Left ventricle myocardium inferior (tissue), 1 donor: ENCODE measurements at regions not wholly inside any gene's neighbourhood (a gene's known extent, or its start where the extent isn't known, plus 50 kb on each side); places are given as distances from the start of the nearest gene placed in this dataset.

Experiments
- DNase-seq: peaks from one replicate; pipeline ENCODE4 v3.0.0-alpha.2; 2020
- H3K27ac ChIP-seq: fragments of 200-600 bp; replicated peaks from 2 replicates; pipeline ENCODE4 v1.8.0; 2021
- H3K27me3 ChIP-seq: fragments of 200-600 bp; 2 replicates; pipeline ENCODE4 v1.8.0; 2021; ENCODE audit warnings: low read depth
- H3K36me3 ChIP-seq: fragments of 200-600 bp; 2 replicates; pipeline ENCODE4 v1.8.0; 2021
- H3K4me1 ChIP-seq: fragments of 200-600 bp; 2 replicates; pipeline ENCODE4 v1.8.0; 2021
- H3K4me3 ChIP-seq: fragments of 200-600 bp; 2 replicates; pipeline ENCODE4 v1.8.0; 2021; ENCODE audit warnings: mild to moderate bottlenecking, moderate library complexity
- H3K9me3 ChIP-seq: fragments of 200-600 bp; replicated peaks from 2 replicates; pipeline ENCODE4 v1.8.0; 2021
- CTCF ChIP-seq: fragments of 200-600 bp; IDR thresholded peaks from 2 replicates; pipeline ENCODE4 v1.8.0; 2021; ENCODE audit warnings: antibody characterized with exemption, mild to moderate bottlenecking, borderline replicate concordance
- intact Hi-C: fragments of 100-400 bp; cut with micrococcal nuclease; formaldehyde crosslinking; loops from one replicate; pipeline ENCODE4 v1.11.0; 2022
- donor health status: DM: no; HTN: yes; CAD: no; lungs with severe emphysema.

GRCh38 chr6:74928203-74928602, 277.6 kb downstream of the COL12A1 start:
- Histone ChIP-seq H3K4me3 (no peak overlapping the region), H3K27ac (no peak overlapping the region), H3K27me3 (no peaks in the 10 kb centered on the region), H3K9me3 (no peaks in the 10 kb centered on the region), H3K4me1 (no peaks in the 10 kb centered on the region), H3K36me3 (no peaks in the 10 kb centered on the region)
- no peak for TF ChIP-seq CTCF
- no peak for DNase-seq
- intact Hi-C loops = no loop called here

DNA sequence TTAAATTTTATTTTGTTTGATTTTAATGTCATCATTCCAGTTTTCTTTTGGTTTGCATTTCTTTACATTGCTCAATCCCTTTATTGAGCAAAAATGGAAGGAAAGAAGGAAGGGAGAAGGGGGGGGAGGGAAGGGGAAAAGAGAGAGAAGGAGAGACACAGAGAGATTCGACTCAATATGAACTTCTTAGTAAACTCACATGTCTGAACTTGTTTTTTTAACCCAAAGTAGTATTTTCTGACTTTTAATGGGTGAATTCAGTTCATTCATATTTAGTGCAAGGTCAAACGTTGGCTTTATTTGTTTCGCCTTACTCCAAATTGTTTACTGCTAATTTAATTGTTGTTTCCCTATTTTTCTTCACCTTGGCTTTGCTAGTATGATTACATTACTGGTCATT, 278.6 kb downstream of the COL12A1 start:
- TF ChIP-seq CTCF = no peak
- H3K36me3 ChIP-seq = no peaks in the 10 kb centered on the region
- no peaks in the 10 kb centered on the region for H3K27me3 ChIP-seq
- no peaks in the 10 kb centered on the region for H3K4me1 ChIP-seq
- intact Hi-C loops = no loop called here
- DNase-seq = no peak
- no peak overlapping the region for H3K4me3 ChIP-seq
- H3K27ac ChIP-seq = no peak overlapping the region
- H3K9me3 ChIP-seq = no peaks in the 10 kb centered on the region

DNA sequence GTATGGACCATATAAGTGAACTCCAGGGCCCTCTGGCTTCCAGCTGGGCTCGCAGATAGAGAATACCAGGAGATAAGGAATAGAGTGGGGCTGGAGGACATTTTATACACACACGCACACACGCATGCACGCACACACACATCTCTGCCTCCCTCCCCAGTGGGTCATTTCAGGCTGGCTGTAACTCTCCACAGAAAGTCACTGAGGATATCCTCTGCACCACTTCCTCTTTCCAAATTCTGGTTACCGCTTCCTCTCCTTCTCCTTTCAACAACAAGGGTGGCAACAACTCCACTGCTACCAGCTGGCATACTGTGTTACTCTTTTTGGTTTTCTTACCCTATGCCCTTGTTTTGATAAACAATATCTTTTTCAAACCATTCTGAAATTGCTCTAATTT, 280.2 kb downstream of the COL12A1 start:
- Histone ChIP-seq H3K4me1 (no peaks in the 10 kb centered on the region), H3K27ac (no peak overlapping the region), H3K36me3 (no peaks in the 10 kb centered on the region), H3K27me3 (no peaks in the 10 kb centered on the region), H3K4me3 (no peak overlapping the region), H3K9me3 (no peaks in the 10 kb centered on the region)
- no peak for TF ChIP-seq CTCF
- intact Hi-C loops = no loop called here
- DNase-seq = no peak

DNA sequence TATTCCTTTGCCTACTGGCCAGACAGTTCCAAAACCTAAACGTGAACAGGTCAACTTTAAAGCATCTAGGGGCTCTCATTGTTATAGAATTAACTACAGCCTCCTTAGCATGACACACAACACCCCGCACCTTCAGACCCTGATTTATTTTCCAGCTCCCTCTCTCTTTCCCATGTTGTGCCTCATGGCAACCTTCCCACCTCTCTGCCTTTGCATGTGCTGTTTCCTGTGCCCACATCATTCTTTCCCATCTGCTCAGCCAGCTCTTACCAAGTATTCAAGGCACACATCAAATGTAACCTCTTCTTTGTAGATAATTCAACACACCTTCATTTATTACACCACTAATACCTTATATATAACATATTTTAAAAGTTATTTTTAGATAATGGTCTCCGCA, 291.0 kb downstream of the COL12A1 start:
- Histone ChIP-seq H3K27ac (no peak overlapping the region), H3K27me3 (no peaks in the 10 kb centered on the region), H3K9me3 (peaks cover under 1% of the 10 kb centered on the region), H3K4me1 (no peaks in the 10 kb centered on the region), H3K4me3 (no peak overlapping the region), H3K36me3 (no peaks in the 10 kb centered on the region)
- no peak for TF ChIP-seq CTCF
- intact Hi-C loops = no loop called here
- DNase-seq = no peak

DNA sequence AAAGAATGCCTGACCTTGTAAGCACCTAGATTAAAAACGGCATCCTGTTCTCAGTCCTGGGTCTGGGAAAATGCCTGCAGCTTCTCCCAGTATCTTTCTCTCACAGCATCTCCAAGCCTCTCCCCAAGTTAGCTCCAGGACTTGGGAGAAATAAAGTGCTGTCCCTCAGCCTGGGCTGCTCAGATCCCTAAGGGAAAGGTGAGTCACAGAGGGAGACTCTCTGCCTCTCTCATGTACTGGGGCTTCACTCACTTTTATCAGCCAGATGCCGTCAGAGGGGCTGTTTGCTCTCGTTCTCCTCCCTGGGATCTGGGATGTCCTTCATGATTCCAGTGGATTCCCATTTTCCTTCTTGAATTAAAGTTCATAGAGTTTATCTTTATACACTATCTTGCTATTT, 293.6 kb downstream of the COL12A1 start:
- no peaks in the 10 kb centered on the region for H3K36me3 ChIP-seq

More for the DNA sequence above, 293.6 kb downstream of the COL12A1 start:
- Histone ChIP-seq H3K4me3 (no peak overlapping the region), H3K27ac (no peak overlapping the region), H3K9me3 (peaks cover 11% of the 10 kb centered on the region), H3K27me3 (no peaks in the 10 kb centered on the region), H3K4me1 (no peaks in the 10 kb centered on the region)
- DNase-seq = no peak
- no peak for TF ChIP-seq CTCF
- intact Hi-C loops = no loop called here
